Panc1 (cell line): ENCODE measurements at regions not wholly inside any gene's neighbourhood (a gene's known extent, or its start where the extent isn't known, plus 50 kb on each side); places are given as distances from the start of the nearest gene placed in this dataset.

Experiments
- ATAC-seq: fragments of 200-7000 bp; cut with Tn5 transposase; 2 replicates; pipeline ENCODE4 v1.9.1; 2020; ENCODE audit warnings: mild to moderate bottlenecking, moderate library complexity
- BruUV-seq: library from RNA; stranded (reverse); fragments of 400-500 nt; replicated peaks from 2 replicates; lab custom pipeline; 2021; lab: Mats Ljungman, UMichigan
- CTCF ChIA-PET: fragments of 300-600 bp; sonication (Branson Sonifier 250); formaldehyde crosslinking; loops from one replicate; lab custom pipeline; 2022; ENCODE audit warnings: antibody characterized with exemption; lab: Charles Lee
- POLR2A ChIA-PET: fragments of 300-600 bp; sonication (Branson Sonifier 250); formaldehyde crosslinking; loops from one replicate; lab custom pipeline; 2022; ENCODE audit warnings: antibody characterized with exemption; lab: Charles Lee
- DNase-seq: peaks from one replicate; pipeline ENCODE4 v3.0.0-alpha.2; 2010; ENCODE audit warnings: low read depth, low spot score
- H3K27ac ChIP-seq: 2 replicates; pipeline ENCODE4 v1.5.1; 2011; ENCODE audit warnings: mild to moderate bottlenecking, low read length, inconsistent platforms
- H3K27me3 ChIP-seq: fragments of 200-500 bp; sonication (Bioruptor generic); 2 replicates; pipeline ENCODE4 v1.6.0; 2014; ENCODE audit warnings: low read length, inconsistent platforms; ENCODE audit not compliant: control insufficient read depth, insufficient read depth
- H3K36me3 ChIP-seq: fragments of 200-500 bp; sonication (Bioruptor generic); 2 replicates; pipeline ENCODE4 v1.5.1; 2014; ENCODE audit warnings: inconsistent platforms, mild to moderate bottlenecking, low read length, moderate library complexity; ENCODE audit not compliant: control insufficient read depth, insufficient read depth
- H3K4me1 ChIP-seq: 2 replicates; pipeline ENCODE4 v1.5.1; 2011; ENCODE audit warnings: inconsistent platforms, mild to moderate bottlenecking, low read length, moderate library complexity; ENCODE audit not compliant: control insufficient read depth, insufficient read depth
- H3K4me3 ChIP-seq, 2 experiments: 2 replicates each; pipeline ENCODE4 v1.5.1; 2011 to 2012; ENCODE audit warnings: low read depth in 2 of 2, low read length in 2 of 2, mild to moderate bottlenecking in 2 of 2, inconsistent platforms in 1 of 2, moderate library complexity in 1 of 2
- H3K9me3 ChIP-seq: fragments of 200-500 bp; sonication (Bioruptor generic); 2 replicates; pipeline ENCODE4 v1.5.1; 2014; ENCODE audit warnings: low read depth, mild to moderate bottlenecking, inconsistent platforms, low read length, moderate library complexity; ENCODE audit not compliant: control insufficient read depth, insufficient read depth
- CTCF ChIP-seq: fragments of 450-650 bp; IDR thresholded peaks from 2 replicates; pipeline ENCODE4 v1.5.1; 2017; ENCODE audit warnings: mild to moderate bottlenecking
- POLR2AphosphoS5 ChIP-seq: IDR thresholded peaks from 2 replicates; pipeline ENCODE4 v1.6.1; 2012; ENCODE audit warnings: mild to moderate bottlenecking, low read depth, low read length, moderate library complexity
- REST ChIP-seq, 2 experiments: IDR thresholded peaks; 2 replicates each; pipeline ENCODE4 v1.6.1; 2011 to 2012; ENCODE audit warnings: low read depth in 2 of 2, control low read depth in 1 of 2, low read length in 1 of 2, mild to moderate bottlenecking in 1 of 2, moderate library complexity in 1 of 2; ENCODE audit not compliant: insufficient read depth in 1 of 2
- SIN3A ChIP-seq: IDR thresholded peaks from 2 replicates; pipeline ENCODE4 v1.6.1; 2012; ENCODE audit warnings: low read depth, mild to moderate bottlenecking, low read length, moderate library complexity, borderline replicate concordance; ENCODE audit not compliant: insufficient read depth
- TCF7L2 ChIP-seq: IDR thresholded peaks from 2 replicates; pipeline ENCODE4 v1.6.1; 2011; ENCODE audit warnings: mild to moderate bottlenecking, low read depth, low read length, inconsistent platforms
- in situ Hi-C: cut with HindIII; loops from 2 replicates; pipeline ENCODE4 v1.10.0; 2016; ENCODE audit warnings: low sequenced_read_pairs, low pct_unique_long_range_greater_than_20kb
- intact Hi-C: fragments of 100-400 bp; cut with micrococcal nuclease; formaldehyde crosslinking; loops from one replicate; pipeline ENCODE4 v1.10.0; 2022; ENCODE audit not compliant: unreplicated experiment

GRCh38 chr10:128694168-128694850 lies 568.1 kb upstream of the MKI67 start:
- ChIA-PET CTCF (no interaction called here), POLR2A (no interaction called here)
- DNase-seq (no peak), ATAC-seq (no peak)
- in situ Hi-C loops, result no loop called here
- Histone ChIP-seq H3K27ac (no peak overlapping the region), H3K9me3 (no peaks in the 10 kb centered on the region), H3K36me3 (no peaks in the 10 kb centered on the region), H3K27me3 (peaks cover 17% of the 10 kb centered on the region), H3K4me3 (no peak overlapping the region), H3K4me1 (no peaks in the 10 kb centered on the region)
- no TSS peak for BruUV-seq
- intact Hi-C loops, result no loop called here
- TF ChIP-seq SIN3A (no peak), CTCF (no peak), REST (IDR thresholded peaks at IDR 0.05; ENCODE audit: insufficient read depth in 1 of 2, low read depth in 2 of 2, low read length in 1 of 2) (no peak), POLR2AphosphoS5 (no peak), TCF7L2 (no peak)

- POLR2A ChIA-PET, result no interaction called here
- in situ Hi-C loops, result no loop called here
Observed at GRCh38 chr10:128694851-128695725, 568.9 kb upstream of the MKI67 start.

More at GRCh38 chr10:128694851-128695725, 568.9 kb upstream of the MKI67 start:
- ATAC-seq (no peak), DNase-seq (no peak)
- no TSS peak for BruUV-seq
- H3K4me1 ChIP-seq, result no peaks in the 10 kb centered on the region
- peaks cover 17% of the 10 kb centered on the region for H3K27me3 ChIP-seq
- intact Hi-C loops, result no loop called here
- no peak overlapping the region for H3K27ac ChIP-seq
- H3K36me3 ChIP-seq, result no peaks in the 10 kb centered on the region
- CTCF ChIA-PET, result no interaction called here
- no peaks in the 10 kb centered on the region for H3K9me3 ChIP-seq
- no peak overlapping the region for H3K4me3 ChIP-seq
- TF ChIP-seq REST (IDR thresholded peaks at IDR 0.05; ENCODE audit: insufficient read depth in 1 of 2, low read depth in 2 of 2, low read length in 1 of 2) (no peak), POLR2AphosphoS5 (no peak), TCF7L2 (no peak), SIN3A (no peak), CTCF (no peak)
